H1 (cell line): ENCODE measurements at regions not wholly inside any gene's neighbourhood (a gene's known extent, or its start where the extent isn't known, plus 50 kb on each side); places are given as distances from the start of the nearest gene placed in this dataset.

Experiments
- CTCF ChIA-PET: fragments of 300-600 bp; sonication (Branson Sonifier 250); formaldehyde crosslinking; loops from one replicate; lab custom pipeline; 2021; ENCODE audit not compliant: partially characterized antibody; lab: Charles Lee
- POLR2A ChIA-PET: fragments of 300-600 bp; sonication (Branson Sonifier 250); formaldehyde crosslinking; loops from one replicate; lab custom pipeline; 2021; ENCODE audit warnings: inconsistent platforms; ENCODE audit not compliant: partially characterized antibody; lab: Charles Lee
- DNase-seq, 2 experiments: peaks; one replicate each; pipeline versions ENCODE4 v3.0.0 to v3.0.0-alpha.2; 2010 to 2022; ENCODE audit warnings: low spot score in 2 of 2, low read depth in 1 of 2, mixed read lengths in 1 of 2
- FAIRE-seq: peaks from 2 replicates; lab custom pipeline; 2011; peaks lifted over from hg19 to GRCh38; lab: Jason Lieb, UNC
- H2AFZ ChIP-seq: 2 replicates; pipeline ENCODE4 v1.8.1; 2012; ENCODE audit warnings: low read length, inconsistent platforms
- H2AK5ac ChIP-seq: 2 replicates; pipeline ENCODE4 v1.6.1; 2013; ENCODE audit warnings: low read depth, low read length
- H2BK120ac ChIP-seq: replicated peaks from 2 replicates; pipeline ENCODE3; 2013; ENCODE audit warnings: low read depth, low read length, inconsistent platforms
- H2BK12ac ChIP-seq: 2 replicates; pipeline ENCODE4 v1.6.1; 2013; ENCODE audit warnings: low read depth, low read length
- H2BK15ac ChIP-seq: 2 replicates; pipeline ENCODE4 v1.6.1; 2013; ENCODE audit warnings: low read length
- H2BK20ac ChIP-seq: 2 replicates; pipeline ENCODE4 v1.6.1; 2013; ENCODE audit warnings: low read length
- H2BK5ac ChIP-seq: 2 replicates; pipeline ENCODE4 v1.6.1; 2013; ENCODE audit warnings: low read depth, low read length
- H3K14ac ChIP-seq: 2 replicates; pipeline ENCODE4 v1.6.1; 2013; ENCODE audit warnings: inconsistent platforms; ENCODE audit not compliant: insufficient read length
- H3K18ac ChIP-seq: 2 replicates; pipeline ENCODE4 v1.6.1; 2013; ENCODE audit warnings: low read length; ENCODE audit errors: extremely low read depth
- H3K23ac ChIP-seq: 2 replicates; pipeline ENCODE4 v1.6.1; 2013; ENCODE audit warnings: inconsistent platforms; ENCODE audit not compliant: insufficient read length
- H3K23me2 ChIP-seq: 2 replicates; pipeline ENCODE4 v1.6.1; 2013; ENCODE audit warnings: low read depth, low read length
- H3K27ac ChIP-seq: 2 replicates; pipeline ENCODE4 v1.6.1; 2011; ENCODE audit warnings: low read depth, low read length, inconsistent platforms
- H3K27me3 ChIP-seq, 4 experiments: replicated peaks in 1 of 4; 1 replicate in 1 of 4; 2 replicates in 3 of 4; pipeline versions ENCODE4 v1.6.1 to v1.8.1; 2011 to 2013; ENCODE audit warnings: low read length in 3 of 4, mild to moderate bottlenecking in 3 of 4, inconsistent platforms in 2 of 4, mixed read lengths in 2 of 4, moderate library complexity in 1 of 4; ENCODE audit not compliant: control insufficient read depth in 3 of 4, insufficient read depth in 3 of 4; ENCODE audit errors: extremely low read depth in 1 of 4
- H3K36me3 ChIP-seq, 4 experiments: 2 replicates each; pipeline versions ENCODE4 v1.6.1 to v1.8.1; 2011 to 2013; ENCODE audit warnings: mild to moderate bottlenecking in 4 of 4, low read length in 3 of 4, moderate library complexity in 2 of 4, control low read depth in 1 of 4, inconsistent platforms in 1 of 4; ENCODE audit not compliant: insufficient read depth in 4 of 4, control insufficient read depth in 2 of 4
- H3K4ac ChIP-seq: replicated peaks from 2 replicates; pipeline ENCODE3; 2013; ENCODE audit warnings: low read length, low read depth, mixed read lengths, inconsistent platforms; ENCODE audit not compliant: insufficient read length
- H3K4me1 ChIP-seq, 4 experiments: replicated peaks in 1 of 4; 1 replicate in 1 of 4; 2 replicates in 3 of 4; pipeline versions ENCODE4 v1.6.1 to v1.8.1; 2011 to 2013; ENCODE audit warnings: low read length in 3 of 4, inconsistent platforms in 2 of 4, mixed read lengths in 1 of 4; ENCODE audit not compliant: insufficient read depth in 4 of 4, control insufficient read depth in 3 of 4
- H3K4me2 ChIP-seq, 2 experiments: 2 replicates each; pipeline versions ENCODE4 v1.6.1 to v1.8.1; 2011 to 2013; ENCODE audit warnings: low read depth in 2 of 2, low read length in 2 of 2, control low read depth in 1 of 2, inconsistent platforms in 1 of 2, mild to moderate bottlenecking in 1 of 2; ENCODE audit not compliant: insufficient read depth in 1 of 2
- H3K4me3 ChIP-seq, 4 experiments: fragments of 200-600, 300-600 bp in 1 of 4; sonication (generic), shearing (Covaris generic), sonication (Bioruptor Twin) in 1 of 4; 2 replicates each; pipeline versions ENCODE4 v1.5.1 to v1.8.1; 2011 to 2016; ENCODE audit warnings: low read length in 4 of 4, low read depth in 3 of 4, control low read depth in 2 of 4, inconsistent platforms in 2 of 4, mild to moderate bottlenecking in 2 of 4, mixed read lengths in 1 of 4, moderate library complexity in 1 of 4; ENCODE audit not compliant: insufficient read depth in 2 of 4; ENCODE audit errors: extremely low read depth in 1 of 4
- H3K56ac ChIP-seq: replicated peaks from 2 replicates; pipeline ENCODE3; 2013; ENCODE audit warnings: low read depth, mild to moderate bottlenecking, mixed read lengths, low read length, inconsistent platforms; ENCODE audit not compliant: insufficient read length
- H3K79me1 ChIP-seq: 2 replicates; pipeline ENCODE4 v1.6.1; 2013; ENCODE audit warnings: low read depth, low read length, control low read depth
- H3K79me2 ChIP-seq, 2 experiments: 2 replicates each; pipeline versions ENCODE4 v1.6.1 to v1.8.1; 2012 to 2013; ENCODE audit warnings: low read length in 2 of 2, mild to moderate bottlenecking in 2 of 2, inconsistent platforms in 1 of 2; ENCODE audit not compliant: insufficient read depth in 2 of 2, control insufficient read depth in 1 of 2
- H3K9ac ChIP-seq, 4 experiments: replicated peaks in 1 of 4; 1 replicate in 1 of 4; 2 replicates in 3 of 4; pipeline versions ENCODE4 v1.6.1 to v1.8.1; 2011 to 2013; ENCODE audit warnings: low read depth in 3 of 4, low read length in 3 of 4, control low read depth in 2 of 4, mild to moderate bottlenecking in 2 of 4, moderate library complexity in 2 of 4, inconsistent platforms in 1 of 4; ENCODE audit errors: extremely low read depth in 1 of 4
- H3K9me3 ChIP-seq, 2 experiments: 2 replicates each; pipeline versions ENCODE4 v1.6.1 to v1.8.1; 2012 to 2013; ENCODE audit warnings: mild to moderate bottlenecking in 2 of 2, moderate library complexity in 2 of 2, control low read depth in 1 of 2, inconsistent platforms in 1 of 2, low read depth in 1 of 2, low read length in 1 of 2, mixed read lengths in 1 of 2; ENCODE audit not compliant: insufficient read depth in 2 of 2
- H4K20me1 ChIP-seq, 2 experiments: replicated peaks in 1 of 2; 2 replicates each; pipeline versions ENCODE3 to v1.8.1; 2011 to 2013; ENCODE audit warnings: inconsistent platforms in 2 of 2, low read length in 2 of 2, mild to moderate bottlenecking in 1 of 2; ENCODE audit not compliant: insufficient read depth in 2 of 2, control insufficient read depth in 1 of 2
- H4K5ac ChIP-seq: 2 replicates; pipeline ENCODE4 v1.6.1; 2013; ENCODE audit warnings: low read length, low read depth, mixed read lengths, inconsistent platforms; ENCODE audit not compliant: insufficient read length
- H4K8ac ChIP-seq: 2 replicates; pipeline ENCODE4 v1.8.0; 2013; ENCODE audit warnings: mild to moderate bottlenecking, moderate library complexity, low read length, inconsistent platforms; ENCODE audit not compliant: insufficient read depth; ENCODE audit errors: extremely low read depth
- H4K91ac ChIP-seq: replicated peaks from 2 replicates; pipeline ENCODE3; 2013; ENCODE audit warnings: low read length, mixed read lengths, inconsistent platforms; ENCODE audit not compliant: insufficient read length
- CTBP2 ChIP-seq: IDR thresholded peaks from 2 replicates; pipeline ENCODE4 v1.7.0; 2011; ENCODE audit warnings: borderline replicate concordance, mild to moderate bottlenecking, moderate library complexity, mixed read lengths, low read length; ENCODE audit not compliant: insufficient read depth, insufficient read length
- HDAC6 ChIP-seq: IDR thresholded peaks from one replicate; pipeline ENCODE4 v1.7.1; 2012; ENCODE audit warnings: low read depth, mild to moderate bottlenecking, inconsistent platforms, low read length, moderate library complexity
- KDM4A ChIP-seq: IDR thresholded peaks from one replicate; pipeline ENCODE4 v1.7.1; 2012; ENCODE audit warnings: low read depth, mild to moderate bottlenecking, moderate library complexity, low read length, inconsistent platforms; ENCODE audit not compliant: severe bottlenecking
- RNF2 ChIP-seq: fragments of 200-900, 300-1000 bp; sonication (generic); IDR thresholded peaks from 2 replicates; pipeline ENCODE4 v1.7.1; 2016; ENCODE audit warnings: borderline replicate concordance, low read depth, mild to moderate bottlenecking, antibody characterized with exemption, low read length; ENCODE audit not compliant: poor library complexity, severe bottlenecking; ENCODE audit errors: missing control alignments
- SIX5 ChIP-seq: IDR thresholded peaks from 2 replicates; pipeline ENCODE4 v1.6.1; 2011; ENCODE audit warnings: mild to moderate bottlenecking, low read depth, low read length
- SP4 ChIP-seq: IDR thresholded peaks from 2 replicates; pipeline ENCODE4 v1.6.1; 2012; ENCODE audit warnings: low read length, inconsistent platforms
- TCF12 ChIP-seq: IDR thresholded peaks from 2 replicates; pipeline ENCODE4 v1.6.1; 2011; ENCODE audit warnings: low read depth, mild to moderate bottlenecking, low read length
- TF ChIP-seq, protein P1 (sequence below), 3 experiments: IDR thresholded peaks; 1 replicate in 2 of 3; 2 replicates in 1 of 3; pipeline versions ENCODE4 v1.5.1 to v1.6.1; 2011; ENCODE audit warnings: low read length in 3 of 3, mild to moderate bottlenecking in 3 of 3, inconsistent platforms in 2 of 3, low read depth in 1 of 3, moderate library complexity in 1 of 3; ENCODE audit not compliant: insufficient read depth in 1 of 3; ENCODE audit errors: control extremely low read depth in 1 of 3

DNA sequence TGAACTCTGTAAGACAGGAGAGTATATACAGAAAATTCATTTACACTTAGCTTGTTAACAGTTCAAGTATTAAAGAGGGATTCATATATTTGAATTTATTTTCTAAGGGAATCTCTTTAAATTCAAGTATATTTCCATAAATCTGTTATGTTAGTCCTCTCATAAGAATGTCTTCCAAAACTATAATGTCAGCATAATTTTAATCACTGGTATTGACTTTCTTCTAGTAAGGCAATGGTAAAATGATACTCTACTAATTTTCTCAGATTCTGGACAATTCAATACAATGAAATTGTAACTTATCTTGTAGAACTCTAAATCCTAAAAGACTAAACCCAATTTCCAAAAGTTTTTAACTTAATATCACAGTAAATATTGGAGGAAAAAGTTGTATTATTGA is 66.3 kb upstream of the EPHA6 start:
- Histone ChIP-seq H3K36me3 (no peaks in the 10 kb centered on the region), H2BK12ac (no peak overlapping the region), H3K79me1 (no peaks in the 10 kb centered on the region), H3K9me3 (no peaks in the 10 kb centered on the region), H3K4ac (no peak overlapping the region), H2BK15ac (no peak overlapping the region), H2BK120ac (no peak overlapping the region), H3K4me2 (no peak overlapping the region), H3K9ac (no peak overlapping the region), H4K91ac (no peak overlapping the region), H3K14ac (no peak overlapping the region), H4K20me1 (no peaks in the 10 kb centered on the region), H2AK5ac (no peak overlapping the region), H4K5ac (no peak overlapping the region), H4K8ac (no peak overlapping the region), H3K56ac (no peak overlapping the region), H3K27me3 (no peaks in the 10 kb centered on the region), H3K27ac (no peak overlapping the region), H3K79me2 (no peaks in the 10 kb centered on the region), H2BK20ac (no peak overlapping the region), H2BK5ac (no peak overlapping the region), H3K23me2 (no peaks in the 10 kb centered on the region), H2AFZ (no peak overlapping the region), H3K4me3 (no peak overlapping the region), H3K4me1 (no peaks in the 10 kb centered on the region; a peak in 1 of 7 replicates), H3K23ac (no peak overlapping the region), H3K18ac (no peak overlapping the region)
- ChIA-PET POLR2A (no interaction called here), CTCF (no interaction called here)
- TF ChIP-seq, protein P1, sequence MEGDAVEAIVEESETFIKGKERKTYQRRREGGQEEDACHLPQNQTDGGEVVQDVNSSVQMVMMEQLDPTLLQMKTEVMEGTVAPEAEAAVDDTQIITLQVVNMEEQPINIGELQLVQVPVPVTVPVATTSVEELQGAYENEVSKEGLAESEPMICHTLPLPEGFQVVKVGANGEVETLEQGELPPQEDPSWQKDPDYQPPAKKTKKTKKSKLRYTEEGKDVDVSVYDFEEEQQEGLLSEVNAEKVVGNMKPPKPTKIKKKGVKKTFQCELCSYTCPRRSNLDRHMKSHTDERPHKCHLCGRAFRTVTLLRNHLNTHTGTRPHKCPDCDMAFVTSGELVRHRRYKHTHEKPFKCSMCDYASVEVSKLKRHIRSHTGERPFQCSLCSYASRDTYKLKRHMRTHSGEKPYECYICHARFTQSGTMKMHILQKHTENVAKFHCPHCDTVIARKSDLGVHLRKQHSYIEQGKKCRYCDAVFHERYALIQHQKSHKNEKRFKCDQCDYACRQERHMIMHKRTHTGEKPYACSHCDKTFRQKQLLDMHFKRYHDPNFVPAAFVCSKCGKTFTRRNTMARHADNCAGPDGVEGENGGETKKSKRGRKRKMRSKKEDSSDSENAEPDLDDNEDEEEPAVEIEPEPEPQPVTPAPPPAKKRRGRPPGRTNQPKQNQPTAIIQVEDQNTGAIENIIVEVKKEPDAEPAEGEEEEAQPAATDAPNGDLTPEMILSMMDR (IDR thresholded peaks at IDR 0.05; ENCODE audit: control extremely low read depth in 1 of 3, insufficient read depth in 1 of 3, low read depth in 1 of 3, low read length in 3 of 3): no peak
- TF ChIP-seq SIX5 (no peak), TCF12 (no peak), HDAC6 (no peak), SP4 (no peak), CTBP2 (no peak), KDM4A (no peak), RNF2 (no peak)
- DNase-seq: no peak
- no peak for FAIRE-seq
